Dedifferentiated amniotic fluid mesenchymal stem cell (primary cell): ENCODE measurements at regions not wholly inside any gene's neighbourhood (a gene's known extent, or its start where the extent isn't known, plus 50 kb on each side); places are given as distances from the start of the nearest gene placed in this dataset.
A peak's percentile ranks its signal among the peaks of the same experiment; 100 is the strongest.

Experiments
- DNase-seq: peaks from one replicate; pipeline ENCODE4 v3.0.0-alpha.2; 2016; ENCODE audit errors: extremely low spot score

DNA sequence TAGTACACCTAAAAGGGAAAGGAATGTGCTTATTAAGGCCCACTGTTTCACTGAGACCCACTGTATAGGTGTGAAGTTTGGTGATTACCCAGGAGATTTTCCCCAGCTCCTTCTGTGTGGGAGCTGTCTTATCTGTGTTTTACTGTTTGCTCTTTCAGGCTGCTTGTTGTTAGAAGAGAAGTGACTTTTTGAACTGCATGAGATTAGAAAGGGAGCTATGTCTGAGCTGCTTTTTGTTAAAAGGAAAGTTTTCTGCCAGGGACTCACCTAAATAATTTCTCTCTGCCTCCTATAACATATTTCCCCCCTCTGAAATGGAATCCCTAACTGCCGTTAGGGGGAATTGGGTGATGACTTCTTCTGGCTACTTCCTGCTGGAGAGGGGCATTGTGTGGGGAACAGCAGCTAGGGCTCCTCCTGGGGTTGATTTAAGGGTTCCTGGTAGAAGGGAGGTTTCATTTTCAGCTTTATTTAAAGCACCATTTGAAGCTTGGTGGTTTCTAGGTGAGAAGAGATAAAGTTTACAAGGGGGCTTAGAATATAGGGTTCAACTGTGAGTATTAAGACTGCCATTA, 77.1 kb upstream of the ATP11B start:
- DNase-seq = no peak

DNA sequence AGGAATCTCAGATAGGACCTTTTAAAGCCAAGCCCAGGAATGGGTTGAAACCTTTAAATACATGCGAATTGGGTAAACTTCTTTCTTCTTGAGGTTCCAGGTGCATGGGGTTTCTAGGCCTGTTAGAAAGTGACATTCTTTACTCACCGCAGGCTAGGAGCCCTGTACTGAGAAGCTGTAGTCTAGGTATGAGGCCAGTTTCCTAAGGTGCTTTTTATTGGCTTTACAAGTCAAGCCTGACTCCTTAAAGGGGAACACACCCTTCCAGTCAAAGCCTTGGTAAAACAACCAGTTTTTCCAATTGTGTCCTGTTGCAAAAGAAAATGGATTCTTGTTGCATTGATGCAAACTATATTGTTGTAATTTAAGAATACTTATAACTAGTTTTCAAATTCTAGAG, 76.1 kb upstream of the ATP11B start:
- no peak for DNase-seq

DNA sequence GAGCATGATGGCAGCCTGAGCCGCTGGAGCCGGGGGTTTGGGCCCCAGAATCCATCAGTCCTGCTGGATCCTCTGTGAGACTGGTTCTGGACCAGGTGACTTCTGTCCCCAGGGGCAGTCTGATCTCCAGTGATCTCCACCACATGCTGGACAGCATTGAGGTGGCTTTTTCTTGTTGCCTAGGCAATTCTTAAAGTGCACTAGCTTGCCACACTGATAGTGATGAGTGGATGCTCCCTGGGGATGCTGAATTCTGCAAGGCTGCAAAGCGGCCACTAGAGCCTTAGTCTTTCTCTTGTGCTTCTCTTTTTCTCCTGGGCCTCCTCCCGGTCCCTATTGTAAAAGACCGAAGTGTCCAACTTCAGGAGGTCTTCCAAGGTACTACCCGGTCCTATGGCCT, 70.4 kb upstream of the ATP11B start:
- no peak for DNase-seq

DNA sequence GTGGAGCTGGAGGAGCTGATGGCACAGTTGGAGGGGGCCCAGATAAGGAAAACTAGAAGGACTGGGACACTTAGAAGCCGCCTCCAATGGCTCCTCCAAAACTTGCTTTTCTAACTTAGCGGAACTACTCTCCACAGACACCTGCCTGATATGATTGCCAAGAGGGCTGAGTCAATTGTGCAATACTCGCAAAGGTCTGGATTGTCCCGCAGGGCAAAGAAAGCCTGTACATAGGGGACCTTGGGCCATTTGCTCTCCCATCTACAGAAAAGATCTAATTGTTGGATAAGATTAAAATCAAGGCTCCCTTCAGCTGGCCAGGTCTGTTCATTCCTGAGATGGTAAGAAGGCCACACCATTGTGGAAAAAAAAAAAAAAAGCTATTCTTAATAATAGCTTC, 69.7 kb upstream of the ATP11B start:
- no peak for DNase-seq

DNA sequence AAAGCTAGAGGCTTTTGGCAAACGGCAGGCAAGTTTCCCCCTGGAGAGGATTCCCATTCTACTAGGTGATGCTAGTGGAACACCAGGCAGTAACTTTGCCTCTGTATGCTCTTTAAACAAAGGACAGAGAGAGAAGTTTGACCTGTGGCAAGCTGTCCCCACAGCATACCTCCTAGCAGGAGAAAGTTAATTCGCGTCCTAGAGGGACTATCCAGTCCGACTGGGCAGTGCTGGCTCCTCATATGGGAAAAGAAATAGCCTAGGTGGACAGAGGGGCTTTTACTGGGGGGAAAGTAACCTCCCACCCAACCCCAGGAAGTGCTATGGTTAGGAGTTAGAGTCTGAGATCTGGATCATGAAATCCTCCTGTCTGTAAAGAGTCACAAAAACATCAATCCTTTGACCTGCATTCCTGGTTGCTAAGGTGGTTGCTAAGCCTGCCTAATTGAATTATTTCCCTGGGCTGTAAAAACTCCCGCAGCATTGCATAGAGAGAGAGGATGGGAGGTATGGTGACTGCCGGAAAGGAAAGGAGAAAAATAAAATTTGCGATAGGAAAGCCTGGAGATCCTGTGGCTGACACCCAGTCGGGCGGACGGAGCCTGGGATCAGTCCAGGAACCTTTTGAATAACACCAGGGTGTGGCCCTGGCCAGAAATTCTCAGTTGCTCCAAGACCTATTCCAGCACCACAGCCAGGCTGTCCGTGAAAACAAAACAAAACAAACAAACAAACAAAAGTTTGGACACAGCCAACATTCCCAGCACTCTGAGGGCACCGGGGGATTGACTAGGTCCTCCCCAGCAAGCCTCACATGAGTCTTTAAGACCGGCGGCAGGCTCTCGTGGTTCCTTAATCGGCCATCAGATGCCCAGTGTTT, 67.7 kb upstream of the ATP11B start:
- DNase-seq = no peak

DNA sequence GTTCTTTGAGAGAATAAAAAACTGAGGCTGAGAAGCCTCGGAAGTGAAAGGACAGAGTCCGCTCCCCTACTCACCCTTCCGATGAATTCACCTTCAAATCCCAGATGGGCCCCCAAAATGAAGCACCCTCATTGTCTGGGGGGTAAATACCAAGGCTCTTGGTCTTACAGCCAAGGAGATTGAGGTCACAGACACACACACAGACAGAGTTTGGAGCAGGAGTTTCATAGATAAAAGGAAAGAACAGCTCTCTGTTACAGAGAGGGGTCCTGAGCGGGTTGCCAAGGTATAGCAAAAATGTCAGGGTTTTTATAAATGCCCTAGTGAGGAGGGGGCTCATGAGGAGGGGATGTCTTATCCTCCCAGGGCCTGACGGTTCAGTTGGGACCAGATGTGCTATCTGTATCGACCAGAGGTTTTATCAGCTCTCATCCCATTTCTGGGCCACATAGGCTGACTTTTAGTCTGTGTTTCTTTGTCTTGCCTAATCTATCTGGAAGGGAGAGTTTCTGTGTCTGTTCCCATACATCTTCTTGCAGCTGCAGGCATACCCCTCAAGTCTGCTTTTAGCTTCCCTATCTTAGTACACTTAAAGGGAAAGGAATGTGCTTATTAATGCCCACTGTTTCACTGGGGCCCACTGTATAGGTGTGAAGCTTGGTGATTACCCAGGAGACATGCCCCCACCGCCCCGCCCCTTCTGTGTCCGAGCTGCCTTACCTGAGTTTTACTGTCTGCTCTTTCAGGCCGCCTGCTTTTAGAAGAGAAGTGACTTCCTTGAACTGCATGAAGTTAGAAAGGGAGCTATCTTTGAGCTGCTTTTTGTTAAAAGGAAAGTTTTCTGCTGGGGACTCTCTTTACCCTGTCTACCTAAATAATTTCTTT, 66.8 kb upstream of the ATP11B start:
- DNase-seq = no peak

DNA sequence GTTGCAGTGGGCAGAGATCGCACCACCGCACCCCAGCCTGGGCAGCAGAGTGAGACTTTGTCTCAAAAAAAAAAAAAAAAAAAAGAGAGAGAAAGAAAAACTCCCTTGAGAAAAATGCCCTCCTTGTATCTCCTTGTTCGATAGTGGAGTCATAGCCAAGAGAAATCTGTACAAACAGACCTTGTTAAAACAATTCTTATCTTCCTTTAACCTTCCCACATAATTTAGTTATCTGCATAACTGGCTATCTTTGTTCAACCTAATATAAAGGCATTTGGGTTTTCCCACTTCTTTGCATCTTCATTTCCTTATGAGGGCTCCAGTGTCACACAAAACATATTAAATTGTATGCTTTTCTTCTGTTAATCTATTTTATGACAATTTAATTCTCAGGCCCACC, 65.1 kb upstream of the ATP11B start:
- no peak for DNase-seq

DNA sequence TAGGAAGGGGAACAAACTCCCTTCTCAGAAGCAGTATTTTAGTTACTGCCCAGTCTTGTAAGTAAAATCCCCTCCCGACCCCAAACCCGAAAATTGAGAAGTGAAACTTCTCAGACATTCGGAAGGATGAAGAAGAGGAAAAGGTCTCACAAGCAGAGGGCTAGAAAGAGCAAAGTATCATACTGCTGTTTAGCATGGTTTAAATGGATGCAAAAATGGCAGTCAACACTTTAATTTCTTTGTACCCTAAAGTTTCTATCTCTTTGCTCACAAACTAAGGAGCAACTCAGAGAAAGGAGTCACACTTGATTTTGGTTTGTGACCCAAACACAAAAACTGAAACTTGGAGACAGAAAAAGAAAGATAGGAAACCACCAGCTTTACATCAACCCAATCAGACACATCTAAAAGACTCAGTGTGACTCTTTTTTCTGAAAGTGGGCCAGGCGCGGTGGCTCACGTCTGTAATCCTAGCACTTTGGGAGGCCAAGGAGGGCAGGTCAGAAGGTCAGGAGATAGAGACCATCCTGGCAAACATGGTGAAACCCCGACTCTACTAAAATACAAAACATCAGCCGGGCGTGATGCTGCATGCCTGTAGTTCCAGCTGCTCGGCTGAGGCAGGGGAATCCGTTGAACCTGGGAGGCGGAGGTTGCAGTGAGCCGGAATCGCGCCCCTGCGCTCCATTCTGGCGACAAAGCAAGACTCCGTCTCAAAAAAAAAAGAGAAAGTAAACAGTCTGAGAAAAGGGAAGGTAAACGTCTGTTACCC, 63.2 kb upstream of the ATP11B start:
- DNase-seq = no peak

DNA sequence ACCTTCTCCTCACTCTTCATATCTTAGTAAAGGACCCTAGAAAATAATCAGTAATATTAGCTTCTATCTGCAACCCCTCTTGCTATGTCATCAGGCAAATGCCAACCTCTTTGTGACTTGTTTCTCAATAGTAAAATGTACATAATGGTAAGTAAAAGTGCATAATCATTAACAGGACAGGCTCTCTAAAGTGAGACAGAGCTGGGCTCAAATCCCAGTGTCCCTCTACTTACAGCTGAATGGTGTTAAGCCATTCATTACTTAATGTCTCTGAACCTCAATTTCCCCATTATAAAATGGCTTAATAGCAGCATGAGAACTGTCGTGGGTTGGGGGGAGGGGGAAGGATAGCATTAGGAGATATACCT, 62.6 kb upstream of the ATP11B start:
- DNase-seq = no peak

DNA sequence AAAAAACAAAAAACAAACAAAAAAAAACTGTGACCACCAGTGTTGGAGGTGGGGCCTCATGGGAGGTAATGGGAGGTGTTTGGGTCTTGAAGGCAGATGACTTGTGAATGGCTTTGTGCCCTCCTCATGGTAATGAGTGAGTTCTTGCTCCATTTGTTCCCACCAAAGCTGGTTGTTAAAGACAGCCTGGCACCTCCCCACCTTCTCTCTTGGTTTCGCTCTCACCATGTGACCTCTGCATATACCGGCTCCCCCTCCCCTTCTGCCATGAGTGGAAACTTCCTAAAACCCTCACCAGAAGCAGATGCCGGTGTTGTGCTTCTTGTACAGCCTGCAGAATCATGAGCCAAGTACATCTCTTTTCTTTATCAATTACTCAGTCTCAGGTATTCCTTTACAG, 61.5 kb upstream of the ATP11B start:
- DNase-seq = no peak

DNA sequence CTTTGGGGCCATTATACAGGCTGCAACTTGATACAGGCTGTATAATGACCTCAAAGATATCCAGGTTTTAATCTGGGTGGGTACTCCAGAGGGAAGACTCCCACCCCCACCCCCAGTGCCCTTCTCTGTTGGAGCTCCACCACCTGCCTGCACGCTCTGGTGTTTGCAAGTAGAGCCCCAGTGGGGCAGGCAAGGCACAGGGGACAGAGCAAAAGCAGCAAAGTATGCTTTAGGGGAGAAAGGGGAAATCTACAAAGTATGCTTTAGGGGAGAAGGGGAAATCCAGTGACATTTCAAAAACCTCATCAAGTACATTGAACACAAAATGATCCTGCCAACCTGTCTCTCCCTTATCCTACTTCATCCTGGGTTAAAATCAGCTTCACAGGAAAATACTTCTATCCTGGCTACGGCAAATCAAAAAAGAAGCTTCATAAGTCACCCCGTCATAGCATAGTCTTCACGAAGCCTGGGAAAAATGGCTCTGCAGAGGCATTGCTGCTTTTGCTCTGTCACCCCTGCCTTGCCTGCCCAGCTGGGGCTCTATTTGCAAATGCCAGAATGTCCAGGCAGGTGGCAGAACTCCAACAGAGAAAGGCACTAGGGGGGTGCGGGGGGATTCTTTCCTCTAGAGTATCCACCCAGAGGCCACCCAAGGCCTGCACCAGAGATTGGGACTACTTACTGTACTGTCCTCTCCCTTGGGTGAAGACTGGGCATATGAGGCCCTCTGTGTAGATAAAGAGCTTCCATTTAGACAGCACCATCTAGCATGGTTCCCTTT, 60.9 kb upstream of the ATP11B start:
- no peak for DNase-seq

DNA sequence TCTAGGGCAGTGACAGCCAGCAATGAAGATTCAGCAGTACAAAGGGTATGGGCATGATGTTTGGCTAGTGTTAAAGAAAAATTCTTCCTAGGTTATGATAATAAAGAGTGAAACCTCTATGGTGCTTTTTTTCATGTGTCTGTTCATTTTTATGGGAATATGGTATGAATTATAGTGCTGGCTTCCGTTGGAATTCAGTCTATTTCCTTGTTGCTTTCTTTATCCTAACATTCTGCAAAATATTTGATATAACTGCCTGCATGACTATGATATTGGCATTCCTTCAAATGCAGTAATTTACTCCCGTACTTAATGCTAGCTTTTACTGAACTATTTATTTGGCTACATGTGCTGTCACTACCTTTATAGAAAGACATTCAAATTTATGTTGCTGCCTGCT, 57.6 kb upstream of the ATP11B start:
- peak; percentile 57 for DNase-seq

DNA sequence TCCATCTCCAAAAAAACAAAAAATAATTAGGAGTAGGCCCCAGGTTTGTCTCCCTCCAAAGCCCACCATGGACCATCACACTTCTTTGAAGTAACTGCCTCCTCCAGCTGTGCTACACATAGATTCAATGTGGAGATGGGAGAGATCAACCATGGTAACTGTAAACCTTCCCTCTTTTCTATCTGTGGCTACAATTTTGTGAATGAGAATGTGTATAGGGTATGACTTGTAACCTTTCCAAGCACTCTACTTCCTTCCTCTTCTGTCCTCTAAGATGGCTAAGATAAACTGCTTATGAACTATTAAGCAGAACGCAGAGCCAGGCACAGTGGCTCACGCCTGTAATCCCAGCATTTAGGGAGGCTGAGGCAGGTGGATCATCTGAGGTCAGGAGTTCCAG, 55.5 kb upstream of the ATP11B start:
- no peak for DNase-seq

DNA sequence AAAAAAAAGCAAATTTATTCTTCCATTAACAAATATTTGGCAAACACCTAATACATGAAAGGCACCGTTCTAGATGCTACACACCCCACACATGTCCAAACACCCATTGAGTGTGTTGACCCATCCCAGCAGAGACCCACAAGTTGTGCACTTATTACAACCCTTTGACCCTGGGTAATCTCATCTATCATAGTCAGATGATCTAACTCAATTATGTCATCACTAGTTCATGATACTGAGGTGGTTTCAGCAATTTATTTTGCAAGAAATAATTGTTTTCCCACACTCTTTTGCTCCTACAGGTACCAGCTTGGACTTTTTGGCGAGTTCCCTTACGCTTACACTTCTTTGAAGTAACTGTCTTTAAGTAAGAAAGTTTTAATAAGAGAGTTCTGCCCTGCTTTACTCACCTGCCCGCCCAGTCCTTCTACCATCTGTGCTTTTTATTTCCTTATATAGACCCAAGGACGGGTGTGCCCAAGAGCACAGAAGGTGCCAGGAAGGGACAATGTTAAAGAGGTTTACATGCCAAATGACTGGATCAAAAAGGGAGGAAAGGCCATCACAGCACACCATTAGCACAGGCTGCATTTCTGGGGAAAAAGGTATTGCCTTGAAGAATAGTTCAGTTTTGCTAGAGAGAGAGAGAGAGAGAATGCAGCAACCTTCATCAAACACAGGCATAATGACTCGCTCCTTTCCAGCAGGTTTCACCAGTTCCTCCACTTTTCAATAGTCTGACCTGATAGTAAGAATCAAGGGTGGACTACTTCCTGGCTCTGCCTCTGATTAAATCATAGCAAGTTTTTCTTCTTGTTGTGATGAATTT, 54.5 kb upstream of the ATP11B start:
- DNase-seq = no peak

DNA sequence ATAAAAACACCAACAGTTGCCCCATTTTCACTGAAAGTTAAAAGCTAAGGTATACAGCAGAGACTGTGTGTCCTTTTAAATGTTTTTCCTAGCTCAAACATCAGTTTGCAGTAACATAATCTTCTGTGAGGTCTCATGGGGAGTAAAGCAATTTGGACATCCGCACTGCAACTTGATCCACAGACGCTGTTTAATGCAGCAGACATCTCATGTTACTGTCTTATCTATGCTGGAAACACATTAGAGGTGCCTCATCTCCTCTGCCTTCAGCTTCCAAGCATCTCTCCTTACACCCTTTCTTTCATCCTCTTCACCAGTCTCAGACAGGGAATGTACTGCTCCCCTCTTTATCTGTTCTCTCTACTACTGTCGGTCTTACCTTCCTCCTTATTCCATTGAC, 53.7 kb upstream of the ATP11B start:
- DNase-seq = peak; percentile 36

DNA sequence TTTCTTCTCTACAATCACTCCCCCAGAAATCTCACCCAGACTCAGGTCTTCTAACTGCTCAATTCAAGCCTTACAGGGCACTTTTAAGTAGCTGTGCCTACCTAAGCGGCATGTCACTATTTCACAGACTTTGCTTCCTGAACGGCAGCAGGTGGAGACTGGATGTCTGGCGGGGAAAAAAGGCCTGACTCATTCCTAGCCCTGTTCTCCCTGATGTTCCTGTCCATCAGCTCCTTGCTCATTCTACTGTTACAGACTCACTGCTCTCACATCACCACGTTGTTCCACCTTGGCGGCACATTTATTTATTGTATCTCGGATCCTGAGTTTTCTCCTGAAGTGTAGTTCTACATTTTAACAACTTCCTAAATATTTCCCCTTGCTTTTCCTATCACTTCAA, 52.6 kb upstream of the ATP11B start:
- no peak for DNase-seq

DNA sequence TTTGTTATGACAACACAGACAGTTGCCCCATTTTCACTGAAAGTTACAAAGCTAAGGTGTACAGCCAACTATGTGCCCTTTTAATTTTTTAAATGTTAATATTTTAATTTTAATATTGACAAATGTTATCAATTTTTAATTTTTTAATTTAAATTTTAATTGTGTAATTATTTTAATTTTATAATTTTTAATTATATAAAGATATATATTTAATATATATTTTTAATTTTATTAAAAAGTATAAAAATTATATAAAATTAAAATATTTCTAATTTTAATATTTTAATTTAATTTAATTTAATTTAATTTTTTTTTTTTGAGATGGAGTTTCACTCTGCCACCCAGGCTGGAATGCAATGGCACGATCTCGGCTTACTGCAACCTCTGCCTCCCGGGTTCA, 52.1 kb upstream of the ATP11B start:
- DNase-seq = no peak
